ENCODE measurements at regions not wholly inside any gene's neighbourhood (a gene's known extent, or its start where the extent isn't known, plus 50 kb on each side); places are given as distances from the start of the nearest gene placed in this dataset.

DNA sequence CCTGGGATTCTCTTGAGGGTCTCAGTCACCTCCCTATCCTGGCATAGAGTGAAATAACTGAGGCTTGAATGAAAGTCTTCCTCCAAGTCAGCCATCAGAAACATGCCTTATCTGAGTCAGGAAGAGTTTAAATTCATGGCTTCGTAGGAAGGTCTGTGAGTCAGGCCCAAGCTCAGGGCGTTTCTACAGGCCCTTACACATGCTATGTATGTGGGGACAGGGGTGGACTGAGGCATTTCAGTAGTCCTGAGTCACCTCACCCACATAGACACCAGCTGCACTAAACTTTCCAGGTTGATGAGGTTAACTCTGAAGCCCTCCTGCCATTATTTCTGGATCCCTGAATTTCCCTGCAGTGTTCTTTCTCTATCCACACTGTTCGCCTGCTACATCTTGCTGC lies 134.6 kb upstream of the RCN1 start:
- no peak for TF ChIP-seq POLR2A (IDR thresholded peaks at IDR 0.05)
- TF ChIP-seq, protein P1, sequence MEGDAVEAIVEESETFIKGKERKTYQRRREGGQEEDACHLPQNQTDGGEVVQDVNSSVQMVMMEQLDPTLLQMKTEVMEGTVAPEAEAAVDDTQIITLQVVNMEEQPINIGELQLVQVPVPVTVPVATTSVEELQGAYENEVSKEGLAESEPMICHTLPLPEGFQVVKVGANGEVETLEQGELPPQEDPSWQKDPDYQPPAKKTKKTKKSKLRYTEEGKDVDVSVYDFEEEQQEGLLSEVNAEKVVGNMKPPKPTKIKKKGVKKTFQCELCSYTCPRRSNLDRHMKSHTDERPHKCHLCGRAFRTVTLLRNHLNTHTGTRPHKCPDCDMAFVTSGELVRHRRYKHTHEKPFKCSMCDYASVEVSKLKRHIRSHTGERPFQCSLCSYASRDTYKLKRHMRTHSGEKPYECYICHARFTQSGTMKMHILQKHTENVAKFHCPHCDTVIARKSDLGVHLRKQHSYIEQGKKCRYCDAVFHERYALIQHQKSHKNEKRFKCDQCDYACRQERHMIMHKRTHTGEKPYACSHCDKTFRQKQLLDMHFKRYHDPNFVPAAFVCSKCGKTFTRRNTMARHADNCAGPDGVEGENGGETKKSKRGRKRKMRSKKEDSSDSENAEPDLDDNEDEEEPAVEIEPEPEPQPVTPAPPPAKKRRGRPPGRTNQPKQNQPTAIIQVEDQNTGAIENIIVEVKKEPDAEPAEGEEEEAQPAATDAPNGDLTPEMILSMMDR (IDR thresholded peaks at IDR 0.05): no peak

Measured in breast epithelium (tissue), 3 donors.